ENCODE measurements at regions not wholly inside any gene's neighbourhood (a gene's known extent, or its start where the extent isn't known, plus 50 kb on each side); places are given as distances from the start of the nearest gene placed in this dataset.

- intact Hi-C loops (cut with micrococcal nuclease; ENCODE audit: unreplicated experiment), result no loop called here
- Histone ChIP-seq H3K4me3 (no peak overlapping the region), H2AFZ (no peak overlapping the region), H3K27ac (no peak overlapping the region), H3K9me2 (ENCODE audit: insufficient read depth) (no peaks in the 10 kb centered on the region), H4K20me1 (ENCODE audit: insufficient read depth) (no peaks in the 10 kb centered on the region), H3K79me2 (ENCODE audit: low read depth) (no peaks in the 10 kb centered on the region), H3K4me1 (replicated peaks; ENCODE audit: insufficient read depth) (peaks cover 22% of the 10 kb centered on the region), H3K36me3 (ENCODE audit: low read depth) (no peaks in the 10 kb centered on the region), H3F3A (ENCODE audit: insufficient read depth, low read depth) (0 out of 2 replicates have a peak, but pooled peaks cover 5% of the 10 kb centered on the region), H3K9me3 (ENCODE audit: insufficient read depth, low read depth) (no peaks in the 10 kb centered on the region), H3K27me3 (ENCODE audit: insufficient read depth, low read depth) (peaks cover 8% of the 10 kb centered on the region), H3K4me2 (no peak overlapping the region)
- ChIA-PET CTCF (interaction anchor here (0.6 kb wide), 2 partner anchors 835 to 1356 kb away, joined by 5 to 14 read pairs; no protein-coding TSS in a partner anchor), POLR2A (ENCODE audit: unreplicated experiment) (interaction anchor here (0.6 kb wide), 1 partner anchor 1329 kb away, joined by 5 read pairs; no protein-coding TSS in a partner anchor)
- BruUV-seq (replicated peaks), result no TSS peak
- DNase-seq, result peak in 1 of 2 experiments; percentile 51
- TF ChIP-seq EZH2 (IDR thresholded peaks at IDR 0.05; ENCODE audit: low read depth) (no peak), CTCF (conservative IDR thresholded peaks at IDR 0.05) (no peak)
These were observed 96.0 kb downstream of the ACKR3 start for GRCh38 chr2:236665572-236666118.

DNA sequence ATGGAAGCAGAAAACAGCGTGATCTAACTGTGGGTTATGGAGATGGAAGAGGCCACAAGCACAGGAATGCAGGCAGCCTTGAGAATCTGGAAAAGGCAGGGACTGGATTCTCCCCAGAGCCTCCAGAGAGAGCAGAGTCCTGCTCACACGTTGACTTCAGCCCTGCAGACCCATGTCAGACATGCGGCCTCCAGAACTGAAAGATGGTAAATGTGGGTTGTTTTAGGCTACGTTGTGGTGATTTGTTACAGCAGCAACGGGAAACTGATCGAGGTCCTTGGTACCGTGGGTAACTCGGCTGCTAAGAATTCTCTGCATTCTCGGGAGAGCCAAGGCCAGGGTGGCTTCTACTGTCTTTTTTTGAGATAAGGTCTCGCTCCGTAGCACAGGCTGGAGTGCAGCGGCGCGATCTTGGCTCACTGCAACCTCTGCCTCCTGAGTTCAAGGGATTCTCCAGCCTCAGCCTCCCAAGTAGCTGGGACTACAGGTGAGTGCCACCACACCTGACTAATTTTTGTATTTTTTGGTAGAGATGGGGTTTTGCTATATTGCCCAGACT, 97.1 kb downstream of the ACKR3 start:
- TF ChIP-seq CTCF (conservative IDR thresholded peaks at IDR 0.05) (no peak), EZH2 (IDR thresholded peaks at IDR 0.05; ENCODE audit: low read depth) (no peak)
- no peak for DNase-seq
- Histone ChIP-seq H2AFZ (no peak overlapping the region), H3K4me2 (no peak overlapping the region), H3K9me2 (ENCODE audit: insufficient read depth) (no peaks in the 10 kb centered on the region), H3K27me3 (ENCODE audit: insufficient read depth, low read depth) (peaks cover 8% of the 10 kb centered on the region), H3K9me3 (ENCODE audit: insufficient read depth, low read depth) (no peaks in the 10 kb centered on the region), H4K20me1 (ENCODE audit: insufficient read depth) (no peaks in the 10 kb centered on the region), H3F3A (ENCODE audit: insufficient read depth, low read depth) (no peaks in the 10 kb centered on the region), H3K36me3 (ENCODE audit: low read depth) (no peaks in the 10 kb centered on the region), H3K4me3 (no peak overlapping the region), H3K27ac (no peak overlapping the region), H3K79me2 (ENCODE audit: low read depth) (no peaks in the 10 kb centered on the region), H3K4me1 (replicated peaks; ENCODE audit: insufficient read depth) (peaks cover 11% of the 10 kb centered on the region)
- POLR2A ChIA-PET (ENCODE audit: unreplicated experiment), result no interaction called here
- intact Hi-C loops (cut with micrococcal nuclease; ENCODE audit: unreplicated experiment), result no loop called here
- CTCF ChIA-PET, result interaction anchor here (0.6 kb wide), 1 partner anchor 406 kb away, joined by 3 read pairs; no protein-coding TSS in a partner anchor
- BruUV-seq (replicated peaks), result no TSS peak

DNA sequence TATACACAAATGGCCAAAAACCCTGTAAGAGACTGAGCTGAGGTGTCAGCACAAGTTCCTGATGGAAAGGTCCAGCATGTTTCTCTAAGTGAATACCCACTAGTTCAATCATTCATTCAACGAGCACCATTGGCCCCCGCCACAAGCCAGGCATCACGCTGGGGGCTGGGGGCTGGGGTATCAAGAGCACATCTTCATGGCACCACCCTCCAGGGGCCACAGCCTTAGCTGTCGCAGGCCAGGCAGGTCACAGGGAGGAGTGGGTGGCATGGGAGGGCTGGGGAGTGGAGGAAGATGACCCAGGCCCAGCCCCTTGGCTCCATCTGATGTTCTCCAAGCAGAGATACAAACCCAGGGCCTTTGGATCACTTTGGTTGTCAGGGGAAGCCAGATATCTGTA, 97.9 kb downstream of the ACKR3 start:
- Histone ChIP-seq H3K4me3 (no peak overlapping the region), H3K27me3 (ENCODE audit: insufficient read depth, low read depth) (peaks cover 8% of the 10 kb centered on the region), H3K9me3 (ENCODE audit: insufficient read depth, low read depth) (no peaks in the 10 kb centered on the region), H3K79me2 (ENCODE audit: low read depth) (no peaks in the 10 kb centered on the region), H3K4me1 (replicated peaks; ENCODE audit: insufficient read depth) (peaks cover 8% of the 10 kb centered on the region), H3F3A (ENCODE audit: insufficient read depth, low read depth) (peaks cover 5% of the 10 kb centered on the region; the same call in 1 of the 2 replicates), H3K27ac (no peak overlapping the region), H3K36me3 (ENCODE audit: low read depth) (no peaks in the 10 kb centered on the region), H3K9me2 (ENCODE audit: insufficient read depth) (no peaks in the 10 kb centered on the region), H2AFZ (no peak overlapping the region), H3K4me2 (no peak overlapping the region), H4K20me1 (ENCODE audit: insufficient read depth) (no peaks in the 10 kb centered on the region)
- TF ChIP-seq EZH2 (IDR thresholded peaks at IDR 0.05; ENCODE audit: low read depth), result no peak
- TF ChIP-seq CTCF (conservative IDR thresholded peaks at IDR 0.05), result no peak
- no peak for DNase-seq
- BruUV-seq (replicated peaks), result no TSS peak
- ChIA-PET POLR2A (ENCODE audit: unreplicated experiment) (no interaction called here), CTCF (interaction anchor here (0.6 kb wide), 1 partner anchor 406 kb away, joined by 3 read pairs; no protein-coding TSS in a partner anchor)
- intact Hi-C loops (cut with micrococcal nuclease; ENCODE audit: unreplicated experiment), result no loop called here
